Lung (tissue), 11 donors: ENCODE measurements at regions not wholly inside any gene's neighbourhood (a gene's known extent, or its start where the extent isn't known, plus 50 kb on each side); places are given as distances from the start of the nearest gene placed in this dataset.

Source experiments
- ATAC-seq: fragments of 200-7000 bp; cut with Tn5 transposase; one replicate; pipeline ENCODE4 v1.9.1; 2020; ENCODE audit warnings: moderate number of reproducible peaks; ENCODE audit not compliant: insufficient read depth, low FRiP score
- DNase-seq, 3 donors: peaks; one replicate each; pipeline ENCODE4 v3.0.0-alpha.2; 2013 to 2017
- H3K27ac ChIP-seq, 2 donors: one replicate each; pipeline ENCODE4 v1.5.1; 2013; ENCODE audit warnings: mild to moderate bottlenecking in 2 of 2, moderate library complexity in 2 of 2, control low read depth in 1 of 2, inconsistent platforms in 1 of 2, low read depth in 1 of 2, low read length in 1 of 2
- H3K27me3 ChIP-seq, 3 donors: one replicate each; pipeline ENCODE4 v1.5.1; 2013; ENCODE audit warnings: low read length in 2 of 3; ENCODE audit not compliant: control insufficient read depth in 3 of 3, insufficient read depth in 3 of 3
- H3K36me3 ChIP-seq, 4 donors: one replicate each; pipeline ENCODE4 v1.5.1; 2013; ENCODE audit warnings: low read length in 4 of 4, mild to moderate bottlenecking in 1 of 4, moderate library complexity in 1 of 4; ENCODE audit not compliant: control insufficient read depth in 4 of 4, insufficient read depth in 4 of 4
- H3K4me1 ChIP-seq, 5 donors: one replicate each; pipeline ENCODE4 v1.5.1; 2013; ENCODE audit warnings: low read length in 5 of 5, mild to moderate bottlenecking in 2 of 5, moderate library complexity in 1 of 5; ENCODE audit not compliant: control insufficient read depth in 5 of 5, insufficient read depth in 5 of 5
- H3K4me3 ChIP-seq: one replicate; pipeline ENCODE4 v1.5.1; 2013; ENCODE audit warnings: mild to moderate bottlenecking, control low read depth, moderate library complexity
- H3K9ac ChIP-seq, 2 donors: one replicate each; pipeline ENCODE4 v1.5.1; 2013; ENCODE audit warnings: low read length in 2 of 2, control low read depth in 1 of 2; ENCODE audit not compliant: insufficient read depth in 1 of 2
- H3K9me3 ChIP-seq, 4 donors: one replicate each; pipeline ENCODE4 v1.5.1; 2013; ENCODE audit warnings: low read length in 3 of 4, mild to moderate bottlenecking in 1 of 4, moderate library complexity in 1 of 4; ENCODE audit not compliant: control insufficient read depth in 4 of 4, insufficient read depth in 3 of 4
- CTCF ChIP-seq: IDR thresholded peaks from 2 replicates; pipeline ENCODE4 v1.5.1; 2012; ENCODE audit warnings: mild to moderate bottlenecking; ENCODE audit errors: control extremely low read depth, extremely low read depth
- WGBS, 2 donors: extraction: QIAGEN DNeasy Blood & Tissue Kit; methylation state at CpG; one replicate each; pipeline ENCODE4 v1.1.7; 2013; 5-methylcytosine and 5-hydroxymethylcytosine counted together
- donor health status: control.
- donor health status: control.
- donor health status: Bipolar disorder and iron deficiency.
- donor health status: healthy.
- donor health status: DM: yes; HTN: yes; CAD: no.

- DNase-seq, result peak in 1 of 3 donors; percentile 16
- ATAC-seq, result no peak
- H3K4me3 ChIP-seq, result no peak overlapping the region
These were observed 242.9 kb downstream of the WNT5A start for GRCh38 chr3:55244247-55244646.

GRCh38 chr3:55243678-55244077 lies 243.4 kb downstream of the WNT5A start:
- Histone ChIP-seq H3K9me3 (no peaks in the 10 kb centered on the region), H3K4me1 (peaks cover 0 to 3% (median 0%) of the 10 kb centered on the region in 5 donors), H3K4me3 (no peak overlapping the region), H3K27ac (no peak overlapping the region), H3K36me3 (no peaks in the 10 kb centered on the region), H3K27me3 (peaks cover 0 to 7% (median 0%) of the 10 kb centered on the region in 3 donors), H3K9ac (no peak overlapping the region)
- ATAC-seq (no peak), DNase-seq (peak in 1 of 3 donors; percentile 5)
- no peak for TF ChIP-seq CTCF
- 72 to 74% methylated on average over 9 of the region's 9 CpGs for WGBS, 2 donors

More at GRCh38 chr3:55244247-55244646, 242.9 kb downstream of the WNT5A start:
- H3K9me3 ChIP-seq, result peaks cover 0 to 1% (median 0%) of the 10 kb centered on the region in 4 donors
- H3K36me3 ChIP-seq, result no peaks in the 10 kb centered on the region
- no peak overlapping the region for H3K9ac ChIP-seq
- 62 to 71% methylated on average over 1 of the region's 1 CpG for WGBS, 2 donors
- H3K27ac ChIP-seq, result no peak overlapping the region
- H3K4me1 ChIP-seq, result peaks cover 0 to 3% (median 0%) of the 10 kb centered on the region in 5 donors
- no peak for TF ChIP-seq CTCF
- peaks cover 0 to 7% (median 0%) of the 10 kb centered on the region in 3 donors for H3K27me3 ChIP-seq

- no peak for TF ChIP-seq CTCF
- WGBS, 2 donors, result 55 to 69% methylated on average over 4 of the region's 4 CpGs
- DNase-seq, result no peak
- H3K27me3 ChIP-seq, result peaks cover 0 to 7% (median 0%) of the 10 kb centered on the region in 3 donors
- H3K27ac ChIP-seq, result no peak overlapping the region
- H3K36me3 ChIP-seq, result no peaks in the 10 kb centered on the region
- H3K4me1 ChIP-seq, result peaks cover 0 to 3% (median 0%) of the 10 kb centered on the region in 5 donors
- no peak overlapping the region for H3K9ac ChIP-seq
- no peaks in the 10 kb centered on the region for H3K9me3 ChIP-seq
- ATAC-seq, result no peak
- no peak overlapping the region for H3K4me3 ChIP-seq
These were observed 244.2 kb downstream of the WNT5A start for GRCh38 chr3:55242921-55243320.

GRCh38 chr3:55241098-55241497 lies 246.0 kb downstream of the WNT5A start:
- H3K9me3 ChIP-seq, result peaks cover 0 to 4% (median 0%) of the 10 kb centered on the region in 4 donors
- no peak overlapping the region for H3K27ac ChIP-seq
- H3K36me3 ChIP-seq, result no peaks in the 10 kb centered on the region
- ATAC-seq, result no peak
- H3K27me3 ChIP-seq, result peaks cover 0 to 7% (median 0%) of the 10 kb centered on the region in 3 donors
- no peak for DNase-seq
- WGBS, 2 donors, result 91 to 93% methylated on average over 3 of the region's 3 CpGs
- no peak overlapping the region for H3K9ac ChIP-seq
- H3K4me1 ChIP-seq, result peaks cover 0 to 3% (median 0%) of the 10 kb centered on the region in 5 donors
- no peak overlapping the region for H3K4me3 ChIP-seq
- TF ChIP-seq CTCF, result no peak
